ENCODE measurements at regions not wholly inside any gene's neighbourhood (a gene's known extent, or its start where the extent isn't known, plus 50 kb on each side); places are given as distances from the start of the nearest gene placed in this dataset.

DNA sequence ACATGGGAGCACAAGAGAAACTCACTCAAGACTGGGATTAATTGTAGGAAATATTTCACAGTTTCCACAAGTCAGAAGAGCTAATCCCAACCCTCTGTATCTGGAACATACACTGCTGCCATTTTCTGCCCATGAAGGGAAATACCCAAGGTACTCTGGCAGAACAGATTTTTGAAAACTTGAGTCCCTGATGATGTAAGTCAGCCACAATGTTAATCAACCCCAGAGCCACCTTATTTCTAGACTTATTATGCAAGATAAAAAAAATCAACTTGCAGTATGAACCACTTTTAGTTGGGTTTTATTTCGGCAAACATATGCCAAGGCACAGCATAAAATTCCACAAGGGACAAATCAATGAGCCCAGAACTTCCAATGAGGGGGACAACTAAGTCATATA, 141.5 kb downstream of the LY86 start:
- no peaks in the 10 kb centered on the region for H3K27me3 ChIP-seq
- 0 out of 2 replicates have a peak, but pooled peaks cover under 1% of the 10 kb centered on the region for H3K4me1 ChIP-seq
- H3K36me3 ChIP-seq, result no peaks in the 10 kb centered on the region
- no peaks in the 10 kb centered on the region for H3K9me3 ChIP-seq
- H3K4me3 ChIP-seq (ENCODE audit: low read depth, low read length), result no peak overlapping the region
- DNase-seq, result no peak
- TF ChIP-seq, protein P1, sequence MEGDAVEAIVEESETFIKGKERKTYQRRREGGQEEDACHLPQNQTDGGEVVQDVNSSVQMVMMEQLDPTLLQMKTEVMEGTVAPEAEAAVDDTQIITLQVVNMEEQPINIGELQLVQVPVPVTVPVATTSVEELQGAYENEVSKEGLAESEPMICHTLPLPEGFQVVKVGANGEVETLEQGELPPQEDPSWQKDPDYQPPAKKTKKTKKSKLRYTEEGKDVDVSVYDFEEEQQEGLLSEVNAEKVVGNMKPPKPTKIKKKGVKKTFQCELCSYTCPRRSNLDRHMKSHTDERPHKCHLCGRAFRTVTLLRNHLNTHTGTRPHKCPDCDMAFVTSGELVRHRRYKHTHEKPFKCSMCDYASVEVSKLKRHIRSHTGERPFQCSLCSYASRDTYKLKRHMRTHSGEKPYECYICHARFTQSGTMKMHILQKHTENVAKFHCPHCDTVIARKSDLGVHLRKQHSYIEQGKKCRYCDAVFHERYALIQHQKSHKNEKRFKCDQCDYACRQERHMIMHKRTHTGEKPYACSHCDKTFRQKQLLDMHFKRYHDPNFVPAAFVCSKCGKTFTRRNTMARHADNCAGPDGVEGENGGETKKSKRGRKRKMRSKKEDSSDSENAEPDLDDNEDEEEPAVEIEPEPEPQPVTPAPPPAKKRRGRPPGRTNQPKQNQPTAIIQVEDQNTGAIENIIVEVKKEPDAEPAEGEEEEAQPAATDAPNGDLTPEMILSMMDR (IDR thresholded peaks at IDR 0.05; ENCODE audit: low read depth, low read length), result no peak

DNA sequence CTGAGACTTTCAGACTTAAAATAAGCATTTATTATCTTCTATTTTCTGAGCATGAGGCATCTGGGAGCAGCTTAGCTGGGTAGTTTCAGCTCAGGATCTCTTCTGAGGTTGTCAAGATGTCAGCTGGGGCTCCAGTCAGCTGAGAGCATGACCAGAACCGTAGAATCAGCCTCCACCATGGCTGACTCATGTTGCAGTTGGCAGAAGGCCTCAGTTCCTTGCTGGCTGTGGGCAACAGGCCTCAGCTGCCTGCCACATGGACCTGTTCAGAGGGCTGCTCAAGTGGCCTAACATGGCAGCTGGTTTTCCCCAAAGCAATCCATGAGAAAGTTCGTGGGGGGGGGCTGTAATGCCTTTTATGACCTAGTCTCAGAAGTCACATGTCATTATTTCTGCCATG, 142.3 kb downstream of the LY86 start:
- TF ChIP-seq, protein P1 (IDR thresholded peaks at IDR 0.05; ENCODE audit: low read depth, low read length), result no peak
- DNase-seq, result peak; percentile 32

DNA sequence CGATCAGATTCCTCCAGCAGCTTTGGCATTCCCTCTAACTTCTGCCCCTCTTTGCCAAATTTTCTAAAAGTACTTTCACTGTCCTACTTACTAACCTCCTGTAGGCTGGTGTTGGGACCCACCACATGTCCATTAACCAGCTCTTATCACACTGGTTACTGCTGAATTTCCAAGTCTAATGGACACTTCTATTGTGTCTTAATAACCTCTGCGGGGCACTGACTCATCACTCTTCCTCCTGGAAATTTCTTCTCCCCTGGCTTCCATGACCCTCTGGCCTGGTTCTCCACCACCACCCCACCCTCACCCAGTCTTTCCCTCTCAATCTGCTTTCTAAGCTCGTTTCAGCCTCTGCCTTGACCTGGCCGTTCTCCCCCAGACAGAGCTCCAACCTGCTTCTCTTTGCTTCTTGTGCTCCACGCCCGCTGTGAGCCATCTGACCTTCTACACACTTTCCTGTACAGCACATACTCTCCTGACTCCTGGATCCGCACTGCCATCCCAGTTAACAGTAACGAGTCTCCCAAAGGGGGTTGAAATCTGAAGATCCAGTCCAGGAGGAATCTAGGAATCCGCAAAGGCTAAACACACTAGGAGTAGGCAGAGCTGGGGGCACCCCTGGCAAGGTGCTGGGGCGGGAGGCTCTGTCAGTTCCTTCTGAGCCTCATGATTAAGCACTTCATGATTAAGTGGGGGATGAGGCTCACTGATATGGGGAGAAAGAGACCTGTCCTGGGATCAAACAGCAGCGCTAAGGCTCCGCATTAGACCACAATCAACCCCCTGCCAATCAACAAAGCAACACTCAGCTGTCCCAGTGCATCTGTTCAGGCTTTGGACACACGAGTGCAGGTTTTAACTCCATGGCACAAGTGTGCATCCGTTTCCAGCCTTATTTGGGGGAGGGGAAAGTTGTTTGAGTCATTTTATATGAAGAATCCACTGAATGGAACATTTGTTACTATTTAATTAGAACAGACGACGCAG, 146.3 kb downstream of the LY86 start:
- Histone ChIP-seq H3K4me3 (ENCODE audit: low read depth, low read length) (no peak overlapping the region), H3K36me3 (no peaks in the 10 kb centered on the region), H3K27me3 (no peaks in the 10 kb centered on the region), H3K9me3 (no peaks in the 10 kb centered on the region), H3K4me1 (peaks cover 2% of the 10 kb centered on the region; the same call in 1 of the 2 replicates)
- DNase-seq, result no peak
- TF ChIP-seq, protein P1 (IDR thresholded peaks at IDR 0.05; ENCODE audit: low read depth, low read length), result no peak

More for the DNA sequence above, 142.3 kb downstream of the LY86 start:
- H3K36me3 ChIP-seq, result no peaks in the 10 kb centered on the region
- H3K4me1 ChIP-seq, result no peaks in the 10 kb centered on the region
- no peak overlapping the region for H3K4me3 ChIP-seq (ENCODE audit: low read depth, low read length)
- H3K27me3 ChIP-seq, result no peaks in the 10 kb centered on the region
- H3K9me3 ChIP-seq, result no peaks in the 10 kb centered on the region

DNA sequence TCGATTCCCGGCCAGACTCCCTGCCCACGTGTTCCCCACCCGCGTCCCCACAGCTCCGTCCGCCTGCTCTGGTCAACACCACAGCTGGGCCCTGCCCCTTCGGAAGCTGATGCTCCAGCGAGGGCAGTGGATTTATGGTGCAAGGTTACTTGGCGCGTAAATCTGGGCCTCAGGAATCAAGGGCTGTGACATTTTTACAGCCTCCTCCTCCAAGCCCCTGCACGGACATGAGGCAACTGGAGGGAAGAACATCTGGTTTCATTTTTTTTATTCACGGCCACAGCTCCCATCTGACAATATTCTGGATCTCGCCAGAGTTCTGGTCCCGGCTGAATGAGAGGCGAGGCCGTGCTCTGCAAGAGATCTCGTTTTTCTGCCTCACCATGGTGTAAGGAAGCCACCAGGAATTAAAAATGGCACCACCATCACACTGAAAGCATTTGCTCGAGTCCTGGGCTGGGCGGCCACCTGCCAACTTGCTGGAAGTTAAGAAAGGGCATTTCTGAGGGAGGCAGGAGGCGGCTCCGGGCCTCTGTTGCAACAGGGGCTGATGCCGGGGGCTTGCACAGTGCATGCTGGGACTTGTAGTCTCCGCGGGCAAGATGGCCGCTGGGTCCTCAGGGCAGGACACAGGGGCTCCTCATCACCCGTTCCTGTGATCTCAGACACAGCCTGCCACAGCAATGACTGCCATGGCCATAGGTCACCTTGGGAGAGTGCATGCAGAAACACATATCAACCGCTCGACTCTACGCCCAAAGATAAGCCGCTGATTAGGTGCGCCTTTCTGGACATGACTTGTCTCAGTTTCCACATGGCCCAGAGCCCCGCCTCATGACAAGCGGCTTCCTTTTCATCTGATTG, 148.5 kb downstream of the LY86 start:
- Histone ChIP-seq H3K4me3 (ENCODE audit: low read depth, low read length) (peak overlapping the region; percentile 50), H3K36me3 (no peaks in the 10 kb centered on the region), H3K9me3 (no peaks in the 10 kb centered on the region), H3K27me3 (no peaks in the 10 kb centered on the region), H3K4me1 (peaks cover 2% of the 10 kb centered on the region; the same call in 1 of the 2 replicates)
- DNase-seq, result peak; percentile 84
- TF ChIP-seq, protein P1 (IDR thresholded peaks at IDR 0.05; ENCODE audit: low read depth, low read length), result no peak

DNA sequence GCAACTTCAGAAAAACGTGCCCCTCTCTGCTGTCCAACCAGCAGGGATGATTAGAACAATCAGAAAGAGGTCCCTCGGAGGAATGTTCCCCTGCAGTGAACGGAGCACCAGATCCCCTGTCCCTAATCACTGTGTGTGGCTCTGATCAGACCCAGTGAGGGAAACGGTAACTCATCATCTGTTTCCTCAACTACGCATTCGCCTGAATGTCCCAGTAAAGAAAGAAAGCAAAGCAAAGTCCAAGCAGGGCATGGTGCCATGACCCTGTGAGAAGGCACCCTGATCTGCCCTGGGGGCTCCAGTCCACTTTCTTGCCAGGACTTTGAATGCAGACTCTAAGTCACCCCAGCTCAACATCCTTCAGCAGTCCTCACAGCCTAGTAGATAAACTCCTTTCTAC, 149.2 kb downstream of the LY86 start:
- Histone ChIP-seq H3K27me3 (no peaks in the 10 kb centered on the region), H3K4me1 (peaks cover 2% of the 10 kb centered on the region; the same call in 1 of the 2 replicates), H3K4me3 (ENCODE audit: low read depth, low read length) (peak overlapping the region; percentile 50), H3K36me3 (no peaks in the 10 kb centered on the region), H3K9me3 (no peaks in the 10 kb centered on the region)
- TF ChIP-seq, protein P1 (IDR thresholded peaks at IDR 0.05; ENCODE audit: low read depth, low read length), result no peak
- no peak for DNase-seq
